A673 (cell line): ENCODE measurements at regions not wholly inside any gene's neighbourhood (a gene's known extent, or its start where the extent isn't known, plus 50 kb on each side); places are given as distances from the start of the nearest gene placed in this dataset.

Experiments
- CTCF ChIP-seq: fragments of 300-800, 200-600 bp; sonication (generic); conservative IDR thresholded peaks from 2 replicates; pipeline ENCODE4 v1.5.1; 2017; ENCODE audit warnings: low read depth, mild to moderate bottlenecking, antibody characterized with exemption, low read length, moderate library complexity, mixed read lengths
- EZH2 ChIP-seq: fragments of 200-600 bp; sonication (generic); IDR thresholded peaks from 2 replicates; pipeline ENCODE4 v1.6.1; 2017; ENCODE audit warnings: borderline replicate concordance, low read depth, mild to moderate bottlenecking, mixed read lengths, antibody characterized with exemption, low read length; ENCODE audit not compliant: poor library complexity, severe bottlenecking

DNA sequence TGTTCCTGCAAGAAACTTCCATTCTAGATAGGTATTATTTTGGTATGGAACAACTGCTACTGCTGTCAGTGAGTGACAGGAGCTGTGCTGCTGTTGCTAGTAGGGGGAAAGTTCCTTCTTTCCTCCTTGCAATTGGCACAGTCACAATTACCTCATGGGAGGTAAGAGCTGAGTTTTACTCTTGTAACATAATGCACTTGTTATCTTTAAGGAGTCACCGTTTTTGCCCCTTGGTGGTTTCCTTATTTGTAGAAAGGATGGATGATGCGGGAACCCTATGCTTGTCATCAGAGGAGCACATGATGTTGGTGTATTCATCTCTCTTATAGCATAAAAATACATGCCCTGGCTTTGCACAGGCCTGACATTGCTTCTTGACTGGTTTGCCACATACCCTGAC lies 234.7 kb upstream of the NPY start:
- TF ChIP-seq CTCF (no peak), EZH2 (no peak)
